Fibroblast of lung (primary cell): ENCODE measurements at regions not wholly inside any gene's neighbourhood (a gene's known extent, or its start where the extent isn't known, plus 50 kb on each side); places are given as distances from the start of the nearest gene placed in this dataset.

Experiments
- DNase-seq, 2 donors: peaks; one replicate each; pipeline versions ENCODE4 v3.0.0 to v3.0.0-alpha.2; 2010; ENCODE audit warnings: low read depth in 2 of 2
- H2AFZ ChIP-seq: 2 replicates; pipeline ENCODE4 v1.5.1; 2012; ENCODE audit warnings: low read length, control low read depth, inconsistent platforms
- H3K27ac ChIP-seq: 2 replicates; pipeline ENCODE4 v1.5.1; 2011; ENCODE audit warnings: low read length, control low read depth; ENCODE audit not compliant: insufficient read depth
- H3K27me3 ChIP-seq: 2 replicates; pipeline ENCODE4 v1.5.1; 2011; ENCODE audit warnings: mild to moderate bottlenecking, low read length; ENCODE audit not compliant: control insufficient read depth, insufficient read depth
- H3K36me3 ChIP-seq: 2 replicates; pipeline ENCODE4 v1.5.1; 2011; ENCODE audit warnings: low read length; ENCODE audit not compliant: control insufficient read depth, insufficient read depth
- H3K4me1 ChIP-seq: 2 replicates; pipeline ENCODE4 v1.5.1; 2011; ENCODE audit warnings: low read length; ENCODE audit not compliant: control insufficient read depth, insufficient read depth; ENCODE audit errors: extremely low read depth
- H3K4me2 ChIP-seq: 2 replicates; pipeline ENCODE4 v1.5.1; 2011; ENCODE audit warnings: low read length, control low read depth; ENCODE audit not compliant: insufficient read depth; ENCODE audit errors: extremely low read depth
- H3K4me3 ChIP-seq, 4 experiments: fragments of 200-600 bp in 1 of 4; sonication (generic) in 1 of 4; replicated peaks in 1 of 4; 2 replicates each; pipeline ENCODE4 v1.5.1; 2011 to 2016; ENCODE audit warnings: low read length in 4 of 4, low read depth in 3 of 4, mild to moderate bottlenecking in 3 of 4, control low read depth in 2 of 4, inconsistent platforms in 1 of 4, mixed read lengths in 1 of 4; ENCODE audit not compliant: insufficient read depth in 1 of 4; ENCODE audit errors: control extremely low read depth in 1 of 4
- H3K79me2 ChIP-seq: 2 replicates; pipeline ENCODE4 v1.5.1; 2012; ENCODE audit warnings: mild to moderate bottlenecking, low read length, inconsistent platforms; ENCODE audit not compliant: control insufficient read depth, insufficient read depth
- H3K9ac ChIP-seq: 2 replicates; pipeline ENCODE4 v1.5.1; 2011; ENCODE audit warnings: mild to moderate bottlenecking, low read length, control low read depth; ENCODE audit not compliant: insufficient read depth
- H3K9me3 ChIP-seq: 2 replicates; pipeline ENCODE4 v1.5.1; 2012; ENCODE audit warnings: low read depth, low read length; ENCODE audit not compliant: control insufficient read depth, insufficient read depth
- H4K20me1 ChIP-seq: 2 replicates; pipeline ENCODE4 v1.5.1; 2011; ENCODE audit warnings: low read length; ENCODE audit not compliant: control insufficient read depth, insufficient read depth; ENCODE audit errors: extremely low read depth
- CTCF ChIP-seq, 2 donors: IDR thresholded peaks in 1 of 2; conservative IDR thresholded peaks in 1 of 2; 1 replicate in 1 of 2; 2 replicates in 1 of 2; pipeline ENCODE4 v1.5.1; 2011 to 2012; ENCODE audit warnings: low read length in 2 of 2, control low read depth in 1 of 2, inconsistent platforms in 1 of 2, low read depth in 1 of 2, mild to moderate bottlenecking in 1 of 2
- EZH2 ChIP-seq: IDR thresholded peaks from 2 replicates; pipeline ENCODE4 v1.5.1; 2012; ENCODE audit warnings: low read length, control low read depth, mild to moderate bottlenecking; ENCODE audit errors: missing control alignments

- TF ChIP-seq EZH2 (no peak), CTCF (conservative IDR thresholded peaks at IDR 0.05 in 1 of 2, IDR thresholded peaks at IDR 0.05 in 1 of 2; ENCODE audit: low read depth in 1 of 2, low read length in 2 of 2) (no peak)
- Histone ChIP-seq H3K79me2 (no peaks in the 10 kb centered on the region), H3K36me3 (no peaks in the 10 kb centered on the region), H3K4me2 (no peak overlapping the region), H4K20me1 (no peaks in the 10 kb centered on the region), H2AFZ (no peak overlapping the region), H3K27ac (no peak overlapping the region), H3K9me3 (no peaks in the 10 kb centered on the region), H3K4me3 (no peak overlapping the region), H3K9ac (no peak overlapping the region), H3K4me1 (no peaks in the 10 kb centered on the region), H3K27me3 (no peaks in the 10 kb centered on the region)
- no peak for DNase-seq
Observed at GRCh38 chr3:95459706-95460105, 1354.7 kb upstream of the EPHA6 start.

GRCh38 chr3:95460274-95460673 is 1354.1 kb upstream of the EPHA6 start:
- Histone ChIP-seq H3K79me2 (no peaks in the 10 kb centered on the region), H3K36me3 (no peaks in the 10 kb centered on the region), H3K9ac (no peak overlapping the region), H3K9me3 (no peaks in the 10 kb centered on the region), H2AFZ (no peak overlapping the region), H4K20me1 (no peaks in the 10 kb centered on the region), H3K27me3 (no peaks in the 10 kb centered on the region), H3K4me3 (no peak overlapping the region), H3K4me2 (no peak overlapping the region), H3K4me1 (no peaks in the 10 kb centered on the region), H3K27ac (no peak overlapping the region)
- no peak for DNase-seq
- TF ChIP-seq CTCF (conservative IDR thresholded peaks at IDR 0.05 in 1 of 2, IDR thresholded peaks at IDR 0.05 in 1 of 2; ENCODE audit: low read depth in 1 of 2, low read length in 2 of 2), result no peak
- TF ChIP-seq EZH2, result no peak

GRCh38 chr3:95462161-95462560 is 1352.2 kb upstream of the EPHA6 start:
- no peaks in the 10 kb centered on the region for H3K9me3 ChIP-seq
- H3K4me1 ChIP-seq, result no peaks in the 10 kb centered on the region
- no peaks in the 10 kb centered on the region for H3K27me3 ChIP-seq
- no peak overlapping the region for H3K27ac ChIP-seq
- H3K4me2 ChIP-seq, result no peak overlapping the region
- H4K20me1 ChIP-seq, result no peaks in the 10 kb centered on the region
- H3K79me2 ChIP-seq, result no peaks in the 10 kb centered on the region
- no peaks in the 10 kb centered on the region for H3K36me3 ChIP-seq
- H3K9ac ChIP-seq, result no peak overlapping the region
- H2AFZ ChIP-seq, result no peak overlapping the region
- no peak overlapping the region for H3K4me3 ChIP-seq
- no peak for DNase-seq
- no peak for TF ChIP-seq CTCF (conservative IDR thresholded peaks at IDR 0.05 in 1 of 2, IDR thresholded peaks at IDR 0.05 in 1 of 2; ENCODE audit: low read depth in 1 of 2, low read length in 2 of 2)
- no peak for TF ChIP-seq EZH2
